ENCODE measurements at regions not wholly inside any gene's neighbourhood (a gene's known extent, or its start where the extent isn't known, plus 50 kb on each side); places are given as distances from the start of the nearest gene placed in this dataset.

DNA sequence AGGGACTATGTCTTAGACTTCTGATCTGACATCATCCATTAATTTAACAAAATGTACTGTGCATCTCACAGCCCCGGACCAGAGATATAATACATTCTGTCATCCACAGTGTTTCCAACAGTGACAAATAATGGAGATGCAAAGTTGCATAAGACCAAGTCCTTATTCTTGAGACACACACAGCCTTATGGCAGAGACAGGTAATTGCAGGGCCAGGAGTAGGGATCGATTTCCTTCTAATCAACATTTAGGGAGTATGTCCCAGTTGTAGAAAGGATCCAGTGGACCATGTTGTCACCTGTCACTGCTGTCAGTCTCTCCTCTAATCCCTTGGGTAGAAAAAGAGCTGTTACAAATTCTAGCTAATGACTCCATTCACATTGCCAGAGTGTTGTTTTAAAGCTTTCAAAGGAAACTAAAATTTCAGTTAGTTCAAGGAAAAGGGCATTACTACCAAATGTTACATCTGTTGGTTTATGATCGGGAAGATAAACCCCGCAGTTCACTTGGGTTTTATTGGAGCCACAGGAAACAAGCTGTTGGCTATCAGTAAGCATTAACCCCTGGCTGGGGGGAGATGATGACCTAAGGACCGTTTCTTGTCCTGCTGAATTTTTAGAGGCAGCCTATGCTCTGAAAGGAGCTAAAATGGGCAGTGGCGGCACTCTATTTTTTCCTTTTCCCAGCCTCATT, 111.4 kb upstream of the ATXN1 start:
- no peak for TF ChIP-seq CTCF (IDR thresholded peaks at IDR 0.05; ENCODE audit: low read depth, low read length, poor library complexity, severe bottlenecking)
- no peak for TF ChIP-seq EZH2phosphoT487 (IDR thresholded peaks at IDR 0.05; ENCODE audit: borderline replicate concordance, low read length)
- Histone ChIP-seq H3K4me1 (ENCODE audit: control insufficient read depth, low read length) (no peaks in the 10 kb centered on the region), H3K36me3 (ENCODE audit: control insufficient read depth, low read length) (no peaks in the 10 kb centered on the region), H4K20me1 (ENCODE audit: control insufficient read depth, insufficient read depth, low read depth, low read length) (no peaks in the 10 kb centered on the region), H3K27ac (ENCODE audit: low read depth, low read length) (no peak overlapping the region), H3K9me2 (replicated peaks; ENCODE audit: control insufficient read depth, low read length) (no peaks in the 10 kb centered on the region), H3F3A (ENCODE audit: control insufficient read depth, insufficient read depth) (no peaks in the 10 kb centered on the region), H3K4me2 (ENCODE audit: low read length) (no peak overlapping the region), H3K27me3 (ENCODE audit: control insufficient read depth, low read length) (peaks cover 10% of the 10 kb centered on the region; the same call in 1 of the 2 replicates), H3K79me2 (ENCODE audit: control insufficient read depth, low read length) (no peaks in the 10 kb centered on the region), H3K4me3 (ENCODE audit: low read length) (no peak overlapping the region), H3K9me3 (ENCODE audit: control insufficient read depth, insufficient read depth, low read length) (no peaks in the 10 kb centered on the region)

DNA sequence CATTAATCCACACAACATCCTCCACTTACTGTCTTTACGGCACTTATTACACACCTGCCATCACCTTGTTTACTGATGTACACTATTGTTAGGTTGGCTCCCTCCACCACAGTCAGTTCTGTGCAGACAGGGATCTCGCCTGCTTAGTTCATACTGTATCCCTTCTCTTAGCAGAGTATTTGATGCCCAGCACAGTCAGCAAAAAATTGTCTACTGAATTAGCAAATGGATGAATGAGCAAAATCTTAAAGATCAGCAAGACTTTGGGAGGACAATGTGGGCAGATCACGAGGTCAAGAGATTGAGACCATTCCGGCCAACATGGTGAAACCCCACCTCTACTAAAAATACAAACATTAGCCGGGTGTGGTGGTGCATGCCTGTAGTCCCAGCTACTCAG, 109.8 kb upstream of the ATXN1 start:
- Histone ChIP-seq H3F3A (ENCODE audit: control insufficient read depth, insufficient read depth) (no peaks in the 10 kb centered on the region), H3K36me3 (ENCODE audit: control insufficient read depth, low read length) (no peaks in the 10 kb centered on the region), H3K4me1 (ENCODE audit: control insufficient read depth, low read length) (no peaks in the 10 kb centered on the region), H3K9me2 (replicated peaks; ENCODE audit: control insufficient read depth, low read length) (no peaks in the 10 kb centered on the region), H3K27ac (ENCODE audit: low read depth, low read length) (no peak overlapping the region), H3K4me2 (ENCODE audit: low read length) (no peak overlapping the region), H3K79me2 (ENCODE audit: control insufficient read depth, low read length) (no peaks in the 10 kb centered on the region), H4K20me1 (ENCODE audit: control insufficient read depth, insufficient read depth, low read depth, low read length) (no peaks in the 10 kb centered on the region), H3K9me3 (ENCODE audit: control insufficient read depth, insufficient read depth, low read length) (no peaks in the 10 kb centered on the region), H3K27me3 (ENCODE audit: control insufficient read depth, low read length) (peaks cover 9% of the 10 kb centered on the region; the same call in 1 of the 2 replicates), H3K4me3 (ENCODE audit: low read length) (no peak overlapping the region)
- TF ChIP-seq CTCF (IDR thresholded peaks at IDR 0.05; ENCODE audit: low read depth, low read length, poor library complexity, severe bottlenecking) (no peak), EZH2phosphoT487 (IDR thresholded peaks at IDR 0.05; ENCODE audit: borderline replicate concordance, low read length) (no peak)

DNA sequence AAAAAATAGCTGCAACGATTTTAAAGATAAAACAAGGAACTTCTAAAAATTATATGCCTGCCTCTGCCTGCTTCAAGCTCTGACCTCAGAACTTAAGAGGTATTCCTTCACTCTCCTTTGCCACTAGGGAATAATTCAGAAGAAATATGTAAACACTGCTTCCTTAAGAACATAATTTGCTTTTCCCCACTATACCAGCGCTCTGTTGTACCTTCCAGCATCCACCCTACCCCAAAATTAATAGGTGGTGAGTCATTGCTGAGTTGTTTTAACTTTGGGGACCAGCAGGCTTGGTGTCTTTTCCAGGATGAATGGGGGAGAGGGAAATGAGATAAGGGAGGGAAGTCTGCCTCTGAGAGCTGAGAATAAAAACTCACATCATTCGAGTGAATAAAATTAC, 107.7 kb upstream of the ATXN1 start:
- Histone ChIP-seq H3K4me1 (ENCODE audit: control insufficient read depth, low read length) (no peaks in the 10 kb centered on the region), H3K4me3 (ENCODE audit: low read length) (no peak overlapping the region), H3K27ac (ENCODE audit: low read depth, low read length) (no peak overlapping the region), H3K27me3 (ENCODE audit: control insufficient read depth, low read length) (peaks cover 5% of the 10 kb centered on the region; the same call in 1 of the 2 replicates), H4K20me1 (ENCODE audit: control insufficient read depth, insufficient read depth, low read depth, low read length) (no peaks in the 10 kb centered on the region), H3F3A (ENCODE audit: control insufficient read depth, insufficient read depth) (no peaks in the 10 kb centered on the region), H3K4me2 (ENCODE audit: low read length) (no peak overlapping the region), H3K79me2 (ENCODE audit: control insufficient read depth, low read length) (no peaks in the 10 kb centered on the region), H3K9me3 (ENCODE audit: control insufficient read depth, insufficient read depth, low read length) (no peaks in the 10 kb centered on the region), H3K36me3 (ENCODE audit: control insufficient read depth, low read length) (no peaks in the 10 kb centered on the region), H3K9me2 (replicated peaks; ENCODE audit: control insufficient read depth, low read length) (no peaks in the 10 kb centered on the region)
- TF ChIP-seq EZH2phosphoT487 (IDR thresholded peaks at IDR 0.05; ENCODE audit: borderline replicate concordance, low read length) (no peak), CTCF (IDR thresholded peaks at IDR 0.05; ENCODE audit: low read depth, low read length, poor library complexity, severe bottlenecking) (no peak)
